HuH-7 (cell line): ENCODE measurements at regions not wholly inside any gene's neighbourhood (a gene's known extent, or its start where the extent isn't known, plus 50 kb on each side); places are given as distances from the start of the nearest gene placed in this dataset.
"Not testable (repeated sequence)": the region's sequence is repeated elsewhere in the genome, so short reads cannot be mapped to it uniquely, and the experiment has no call there.

Experiments
- DNase-seq: peaks from one replicate; pipeline ENCODE4 v3.0.0; 2011; ENCODE audit warnings: low spot score

DNA sequence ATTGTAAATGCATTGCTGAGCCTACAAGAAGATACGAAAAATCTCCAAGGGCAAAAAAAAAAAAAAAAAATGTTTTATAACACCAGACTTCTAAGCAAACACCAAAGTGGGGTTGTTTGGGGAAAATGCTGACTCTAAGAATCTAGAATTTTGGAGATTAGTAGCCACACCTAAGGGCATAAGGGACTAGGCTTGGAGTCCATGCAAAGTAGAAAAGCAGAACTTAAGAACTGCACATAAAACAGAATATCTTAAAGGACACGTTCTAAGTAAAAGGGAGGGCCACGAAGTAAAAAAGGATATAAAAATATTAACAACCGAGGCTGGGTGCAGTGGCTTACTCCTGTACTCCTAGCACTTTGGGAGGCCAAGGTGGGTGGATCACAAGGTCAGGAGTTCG, 269.8 kb upstream of the AUTS2 start:
- DNase-seq = no peak

DNA sequence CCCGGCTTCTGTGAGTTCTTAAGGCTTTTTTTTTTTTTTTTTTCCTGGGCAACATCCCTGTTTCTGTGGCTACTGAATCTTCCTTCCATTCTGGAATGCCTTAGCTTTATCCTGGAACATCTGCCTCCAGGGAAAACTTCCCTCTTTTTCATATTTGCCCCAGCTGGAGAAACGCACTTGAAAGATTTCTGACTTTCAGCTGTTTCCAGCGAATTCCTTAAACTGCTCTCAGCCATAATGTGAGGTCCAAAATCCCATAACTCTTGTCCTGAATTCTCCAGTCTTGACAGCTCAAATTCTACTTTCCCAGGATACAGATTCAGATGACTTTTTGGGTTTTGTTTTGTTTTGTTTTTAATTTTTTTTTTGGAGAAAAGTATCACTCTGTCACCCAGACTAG, 263.6 kb upstream of the AUTS2 start:
- no peak for DNase-seq

DNA sequence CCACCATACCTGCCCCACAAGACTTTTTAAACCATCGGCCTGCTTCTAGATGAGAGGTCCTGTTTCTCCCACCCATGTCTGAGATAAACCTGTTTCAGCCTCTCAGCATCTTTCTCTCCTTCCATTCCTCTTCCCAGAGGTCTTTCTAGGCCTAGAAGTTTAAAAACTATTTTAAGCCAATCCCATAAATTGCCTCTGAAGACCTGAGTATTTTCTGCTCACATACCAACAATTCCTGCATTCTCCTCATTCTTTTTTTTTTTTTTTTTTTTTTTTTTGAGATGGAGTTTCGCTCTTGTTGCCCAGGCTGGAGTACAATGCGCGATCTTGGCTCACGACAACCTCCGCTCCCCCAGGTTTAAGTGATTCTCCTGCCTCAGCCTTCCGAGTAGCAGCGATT, 262.9 kb upstream of the AUTS2 start:
- no peak for DNase-seq

DNA sequence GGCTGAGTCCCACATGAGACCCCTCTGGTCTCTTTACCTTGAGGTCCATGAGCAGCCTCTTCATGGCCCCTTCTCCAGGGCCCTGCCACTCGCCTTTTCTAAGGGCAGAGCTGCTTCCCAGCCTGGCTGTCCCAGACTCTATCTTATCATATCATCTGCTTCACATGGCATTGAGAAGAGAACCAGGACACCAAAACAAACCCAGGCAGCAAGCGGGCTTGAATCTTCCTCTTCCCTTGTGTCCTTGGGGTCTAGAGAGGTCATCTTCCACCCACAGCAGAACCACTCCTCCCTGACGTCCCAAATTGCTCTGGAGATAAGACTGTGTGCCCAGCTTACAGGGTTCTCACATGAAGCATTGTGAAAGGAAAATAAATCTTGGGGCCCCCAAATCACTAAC, 261.3 kb upstream of the AUTS2 start:
- no peak for DNase-seq

DNA sequence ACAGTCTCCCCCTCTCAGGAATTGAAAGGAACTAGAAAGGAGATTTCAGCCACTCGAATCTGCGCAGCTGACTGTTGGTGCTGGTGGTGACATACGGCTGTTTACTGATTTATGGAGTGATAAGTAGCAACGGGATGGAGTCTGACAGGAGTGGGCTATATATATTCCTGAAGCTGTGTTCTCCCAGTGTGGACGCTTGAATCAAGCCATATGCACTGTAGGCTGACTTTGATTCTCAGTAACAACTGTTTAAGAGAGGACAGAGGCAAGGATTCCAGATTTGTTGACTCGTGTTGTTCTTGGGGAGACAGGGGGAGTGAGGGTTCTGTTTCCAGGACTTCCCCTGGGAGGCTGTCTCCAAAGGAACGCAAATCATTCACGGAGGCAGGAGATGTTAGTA, 260.1 kb upstream of the AUTS2 start:
- DNase-seq = no peak

DNA sequence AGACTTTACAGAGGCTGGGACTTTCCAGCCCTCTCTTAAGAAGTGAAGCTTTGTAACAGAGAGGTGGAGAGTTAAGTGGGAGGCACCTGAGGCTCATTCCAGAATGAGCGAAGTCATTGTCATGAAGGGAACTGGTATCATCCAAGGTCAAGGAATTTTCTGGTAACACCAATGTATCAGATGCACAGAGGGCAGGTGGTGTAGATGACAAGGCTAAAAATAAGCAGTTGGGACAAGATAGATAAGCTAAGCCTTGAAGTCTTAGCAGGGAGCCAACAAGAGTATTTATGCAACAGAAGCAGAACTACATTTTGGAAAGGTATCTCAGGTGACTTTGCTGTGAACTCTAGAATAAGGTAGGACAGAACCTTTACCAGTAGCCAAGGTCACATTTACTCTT, 257.0 kb upstream of the AUTS2 start:
- no peak for DNase-seq

DNA sequence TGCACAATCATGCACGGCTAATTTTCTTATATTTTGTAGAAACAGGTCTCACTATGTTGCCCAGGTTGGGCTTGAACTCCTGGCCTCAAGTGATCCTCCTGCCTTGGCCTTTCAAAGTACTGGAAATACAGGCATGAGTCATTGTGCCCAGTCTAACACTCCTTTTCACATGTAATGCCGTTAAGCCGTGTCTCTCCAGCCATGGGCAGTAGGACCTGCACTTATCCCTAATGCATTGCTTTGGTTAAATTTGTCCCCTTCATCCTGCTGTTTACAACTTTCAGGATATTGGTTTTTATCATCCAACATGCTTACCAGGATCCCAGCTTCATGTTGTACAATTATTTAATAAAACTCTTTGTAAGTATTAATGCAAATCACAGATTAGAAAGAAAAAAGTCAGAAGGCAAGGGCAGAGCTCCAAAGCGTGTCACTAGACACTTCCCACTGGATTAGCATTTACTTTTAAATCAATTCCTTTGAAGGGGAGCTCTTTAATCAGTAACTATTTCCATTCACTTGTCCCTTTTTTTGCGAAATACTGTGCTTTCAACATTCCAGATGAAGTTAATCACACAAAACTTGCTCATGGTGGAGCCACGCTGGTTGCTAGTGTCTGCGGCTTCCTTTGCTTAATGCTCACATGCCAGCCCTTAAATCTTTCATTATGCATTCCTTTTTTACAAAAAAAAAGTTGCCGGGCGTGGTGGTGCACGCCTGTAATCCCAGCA, 256.0 kb upstream of the AUTS2 start:
- no peak for DNase-seq

DNA sequence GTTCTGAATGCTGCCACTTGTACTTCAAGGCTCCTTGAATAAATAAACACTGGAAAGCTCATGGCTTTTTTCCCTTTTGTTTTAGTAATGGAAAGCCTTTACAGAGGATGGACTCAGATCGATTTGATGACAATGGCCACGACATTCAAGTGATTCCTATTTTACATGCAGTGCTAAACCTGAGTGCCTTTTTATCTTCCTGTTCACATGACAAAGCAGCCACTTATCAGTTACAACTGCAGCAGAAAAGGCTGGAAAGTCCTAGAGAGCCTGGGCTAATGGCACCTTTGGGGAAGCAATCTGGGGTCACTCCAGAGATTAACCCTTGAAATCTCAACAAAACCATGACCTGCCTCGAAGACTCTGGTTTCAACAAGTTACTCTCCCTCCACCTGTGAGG, 249.0 kb upstream of the AUTS2 start:
- no peak for DNase-seq

DNA sequence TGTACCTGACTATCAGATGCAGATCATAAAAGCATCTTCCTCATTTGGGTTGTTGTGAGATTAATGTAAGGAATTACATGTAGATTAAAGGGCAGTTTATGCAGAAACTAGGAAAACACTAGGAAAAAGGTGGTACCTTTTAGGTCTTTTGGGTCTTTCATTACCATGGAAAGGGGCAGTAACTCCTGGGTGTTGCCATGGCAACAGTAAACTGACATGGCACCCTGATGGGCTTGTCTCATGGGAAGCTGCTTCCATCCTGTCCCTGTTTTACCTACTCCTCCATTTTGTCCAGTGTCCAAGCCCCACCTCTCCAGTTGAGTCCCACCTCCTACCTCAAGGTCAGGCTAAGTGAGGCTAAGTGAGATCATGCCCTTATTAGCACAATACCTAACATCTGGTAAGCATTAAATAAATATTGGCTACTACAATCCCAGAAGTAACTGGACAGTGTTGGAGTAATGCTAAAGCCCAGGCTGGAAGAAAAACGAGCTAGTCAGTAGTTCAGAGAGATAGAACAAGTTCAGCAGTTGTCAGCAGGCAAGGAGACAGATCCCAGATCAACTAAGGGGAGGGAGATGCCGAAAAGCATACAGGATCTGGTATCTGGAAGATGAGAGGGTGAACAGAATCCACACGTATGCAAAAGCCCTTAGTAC, 240.0 kb upstream of the AUTS2 start:
- DNase-seq = no peak

DNA sequence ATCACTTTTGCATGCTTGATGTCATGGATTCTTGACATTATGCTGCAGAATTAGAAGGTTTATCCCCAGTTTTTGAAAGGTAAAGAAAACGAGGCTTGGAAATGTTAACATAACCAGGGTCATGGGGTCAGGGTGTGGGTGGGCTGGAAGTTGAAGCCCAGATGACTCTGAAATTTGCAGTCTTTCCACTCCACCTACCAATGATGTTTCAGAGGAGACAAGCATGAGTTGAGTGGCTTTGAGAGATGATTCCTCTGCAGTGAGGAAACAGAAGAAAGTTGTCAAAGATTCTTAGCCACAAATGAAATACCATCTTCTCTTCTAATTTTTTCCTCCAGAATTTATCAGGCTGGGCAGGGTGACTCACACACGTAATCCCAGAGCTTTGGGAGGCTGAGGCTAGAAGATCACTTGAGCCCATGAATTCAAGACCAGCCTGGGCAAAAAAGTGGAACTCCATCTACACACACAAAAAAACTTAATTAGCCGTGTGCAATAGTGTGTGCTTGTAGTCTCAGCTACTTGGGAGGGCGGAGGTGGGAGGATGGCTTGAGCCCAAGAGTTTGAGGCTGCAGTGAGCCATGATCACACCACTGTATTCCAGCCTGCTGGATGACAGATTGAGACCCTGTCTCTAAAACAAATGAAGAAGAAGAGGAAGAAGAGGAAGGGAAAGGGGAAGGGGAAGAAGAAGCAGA, 239.1 kb upstream of the AUTS2 start:
- no peak for DNase-seq

DNA sequence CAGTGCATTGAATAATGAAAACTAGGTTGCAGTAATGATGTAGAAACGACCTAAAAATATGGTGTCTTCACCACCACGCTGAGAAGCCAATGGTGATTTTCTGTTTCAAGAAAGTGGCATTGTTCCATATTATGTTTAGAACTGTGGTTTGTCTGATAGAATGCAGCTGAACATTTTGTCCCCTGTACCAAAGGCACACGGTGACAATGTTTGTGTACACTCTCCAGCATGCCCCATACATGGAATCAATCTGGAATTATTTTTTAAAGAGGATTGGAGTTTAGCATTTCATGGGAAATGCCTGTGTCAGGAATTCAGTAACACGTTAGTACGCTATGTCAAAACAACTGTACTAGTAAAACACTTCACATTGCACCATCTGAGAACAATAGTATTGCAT, 237.4 kb upstream of the AUTS2 start:
- no peak for DNase-seq

DNA sequence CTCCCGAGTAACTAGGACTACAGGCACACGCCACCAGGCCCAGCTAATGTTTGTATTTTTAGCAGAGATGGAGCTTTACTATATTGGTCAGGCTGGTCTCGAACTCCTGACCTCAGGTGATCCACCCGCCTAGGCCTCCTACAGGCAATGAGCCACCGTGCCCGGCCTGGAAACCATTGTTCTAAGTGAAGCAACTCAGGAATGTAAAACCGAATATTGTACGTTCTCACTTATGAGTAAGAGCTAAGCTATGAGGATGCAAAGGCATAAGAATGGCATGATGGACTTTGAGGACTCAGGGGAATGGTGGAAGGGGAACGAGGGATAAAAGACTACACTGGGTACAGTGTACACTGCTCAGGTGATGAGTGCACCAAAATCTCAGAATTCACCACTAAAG, 235.1 kb upstream of the AUTS2 start:
- no peak for DNase-seq

DNA sequence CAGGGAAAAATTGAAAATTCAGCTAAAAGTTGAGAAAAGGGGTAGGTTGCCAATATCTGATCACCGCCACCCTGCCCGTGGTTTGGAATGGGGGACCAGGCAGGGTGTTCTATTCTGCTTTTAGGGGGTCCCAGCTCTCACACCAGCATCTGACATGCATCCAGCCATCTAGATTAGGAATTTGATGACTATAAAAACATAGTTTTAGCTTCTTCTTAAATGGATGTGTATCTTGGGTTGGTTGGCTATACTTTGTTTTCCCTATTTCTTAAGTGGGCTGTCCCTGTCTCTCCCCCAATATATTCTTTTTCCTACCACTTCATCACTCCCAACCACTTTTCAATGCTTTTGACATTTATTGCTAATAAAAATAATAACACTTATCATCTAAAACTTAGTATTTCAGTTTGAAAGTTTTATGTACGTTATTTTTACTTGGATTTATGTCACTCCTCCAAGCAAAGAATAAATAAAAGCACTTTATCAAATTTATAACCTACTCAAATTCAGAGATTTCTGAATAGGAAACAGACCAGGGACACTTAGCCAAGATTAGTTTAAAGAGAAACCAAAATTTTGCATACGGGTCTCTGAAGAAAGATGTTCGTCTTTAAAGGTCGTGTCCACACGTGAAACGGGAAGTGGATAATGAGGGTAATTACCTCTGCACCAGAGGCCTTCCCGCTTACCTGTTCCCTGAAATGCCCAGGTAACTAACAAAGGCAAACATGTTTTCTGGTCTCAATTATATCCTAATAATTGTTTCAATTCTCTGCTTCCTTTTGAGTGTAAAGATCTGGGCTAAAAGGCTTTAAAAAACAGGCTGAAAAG, 233.2 kb upstream of the AUTS2 start:
- no peak for DNase-seq

DNA sequence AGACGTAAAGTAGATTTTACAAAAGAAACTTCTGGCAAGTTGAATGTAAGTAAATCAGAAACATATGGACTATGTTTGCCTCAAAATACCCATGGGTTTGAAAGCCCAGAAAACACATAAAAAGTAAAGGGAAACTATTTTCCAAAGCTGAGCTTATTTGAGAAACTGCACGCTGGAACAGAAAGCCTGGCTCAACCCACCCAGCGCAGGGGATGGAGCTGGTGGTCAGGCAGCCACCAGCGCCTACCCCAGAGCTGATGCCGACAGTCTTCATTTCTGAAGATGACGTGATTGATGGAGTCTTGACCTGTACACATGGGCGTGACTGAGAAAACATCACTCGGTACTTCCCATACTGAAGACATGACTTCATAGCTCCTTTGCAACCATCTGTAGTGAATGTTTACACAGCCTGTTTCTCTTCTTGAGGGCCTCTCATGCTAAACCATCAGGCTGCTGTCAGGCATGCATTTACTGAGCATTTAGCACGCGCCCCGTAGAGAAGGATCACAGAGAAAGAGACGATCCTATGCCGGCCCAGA, 232.6 kb upstream of the AUTS2 start:
- no peak for DNase-seq

DNA sequence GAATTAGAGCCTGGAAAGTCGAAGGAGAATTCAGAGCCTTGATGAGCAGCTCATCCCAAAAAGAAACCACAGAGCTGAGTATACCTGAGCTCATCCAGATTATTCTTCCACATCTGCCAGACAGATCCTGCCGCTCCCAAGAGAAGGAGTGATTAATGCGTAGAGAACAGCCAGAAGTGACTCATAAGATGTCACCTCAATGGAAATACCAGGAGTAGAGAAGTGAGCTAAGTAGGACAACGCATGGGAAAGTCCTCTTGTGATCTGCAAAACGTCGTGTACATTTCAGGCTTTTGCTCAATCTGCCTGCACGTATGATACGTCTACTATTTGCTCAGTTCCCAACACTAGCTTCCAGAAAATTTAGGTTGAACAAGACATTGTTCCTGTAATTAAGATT, 230.5 kb upstream of the AUTS2 start:
- DNase-seq = no peak

DNA sequence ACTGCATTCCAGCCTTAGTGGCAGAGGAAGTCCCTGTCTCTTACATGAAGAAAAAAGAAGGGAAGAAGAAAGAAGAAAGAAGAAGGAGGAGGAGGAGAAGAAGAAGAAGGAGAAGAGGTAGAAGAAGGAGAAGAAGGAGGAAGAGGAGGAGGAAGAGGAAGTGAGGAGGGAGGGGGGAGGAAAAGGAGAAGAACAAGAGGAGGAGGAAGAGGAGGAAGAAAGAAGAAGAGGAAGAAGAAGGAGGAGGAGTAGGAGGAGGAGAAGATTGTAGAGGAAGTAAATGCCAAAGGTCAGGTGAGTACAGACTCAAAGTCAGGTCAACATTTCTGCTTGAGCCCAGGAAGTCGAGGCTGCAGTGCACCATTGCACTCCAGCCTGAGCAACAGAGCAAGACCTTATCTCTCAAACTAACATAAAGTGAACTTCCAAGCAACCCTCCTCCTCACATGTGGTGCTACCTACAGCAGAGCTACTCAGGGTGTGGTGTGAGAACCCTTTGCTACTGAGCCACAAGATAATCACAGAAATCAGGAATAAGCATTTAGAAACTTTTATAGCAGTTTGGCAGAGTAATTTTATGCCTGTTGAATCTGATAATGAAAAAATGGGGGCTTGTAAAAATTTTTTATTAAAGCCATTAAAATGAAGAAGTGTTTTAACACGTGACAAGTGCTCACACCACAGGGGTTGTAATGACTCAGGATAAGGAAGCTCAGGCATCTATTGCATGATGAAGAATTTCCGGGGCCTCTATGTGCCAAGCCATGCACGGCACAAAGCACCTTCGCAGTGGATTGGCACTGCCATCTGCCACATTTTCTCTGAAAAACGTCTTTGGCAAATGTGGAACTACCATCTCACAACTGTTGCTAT, 224.9 kb upstream of the AUTS2 start:
- no peak for DNase-seq

DNA sequence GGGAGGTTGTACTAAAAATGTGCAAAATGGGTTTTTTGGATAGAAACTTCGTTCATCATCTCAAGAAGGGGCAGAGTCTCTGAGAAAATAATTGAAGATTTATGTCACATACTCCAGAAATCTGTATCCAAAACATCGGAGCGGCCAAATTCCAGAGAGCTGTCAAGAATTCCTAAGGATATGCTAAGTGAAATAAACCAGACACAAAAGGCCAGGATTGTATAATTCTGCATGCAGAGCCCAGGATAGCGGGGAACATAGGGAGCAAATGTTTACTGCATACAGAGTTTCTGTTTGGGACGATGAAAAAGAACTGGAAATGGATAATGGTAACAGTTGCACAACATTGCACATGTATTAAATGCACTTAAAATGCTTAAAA, 224.2 kb upstream of the AUTS2 start:
- no peak for DNase-seq

DNA sequence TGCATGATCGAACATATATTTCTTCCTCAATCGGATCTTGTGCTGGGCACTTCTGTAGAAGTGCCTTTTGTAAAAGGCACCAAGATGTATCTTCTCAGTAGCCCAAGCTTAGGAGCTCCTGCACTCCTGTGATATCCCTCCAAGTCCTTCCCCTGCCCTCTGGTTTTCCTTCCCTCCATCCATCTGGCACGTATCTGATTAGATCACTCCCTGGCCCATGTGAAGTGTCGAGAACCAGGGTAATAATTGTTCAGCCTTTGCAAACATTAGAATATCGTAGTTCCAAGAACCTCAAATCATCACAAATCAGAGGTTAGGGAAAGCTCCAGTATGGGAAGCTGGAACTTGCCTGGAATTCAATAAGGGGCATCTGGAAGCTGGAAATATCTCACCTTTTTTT, 221.1 kb upstream of the AUTS2 start:
- DNase-seq = no peak

DNA sequence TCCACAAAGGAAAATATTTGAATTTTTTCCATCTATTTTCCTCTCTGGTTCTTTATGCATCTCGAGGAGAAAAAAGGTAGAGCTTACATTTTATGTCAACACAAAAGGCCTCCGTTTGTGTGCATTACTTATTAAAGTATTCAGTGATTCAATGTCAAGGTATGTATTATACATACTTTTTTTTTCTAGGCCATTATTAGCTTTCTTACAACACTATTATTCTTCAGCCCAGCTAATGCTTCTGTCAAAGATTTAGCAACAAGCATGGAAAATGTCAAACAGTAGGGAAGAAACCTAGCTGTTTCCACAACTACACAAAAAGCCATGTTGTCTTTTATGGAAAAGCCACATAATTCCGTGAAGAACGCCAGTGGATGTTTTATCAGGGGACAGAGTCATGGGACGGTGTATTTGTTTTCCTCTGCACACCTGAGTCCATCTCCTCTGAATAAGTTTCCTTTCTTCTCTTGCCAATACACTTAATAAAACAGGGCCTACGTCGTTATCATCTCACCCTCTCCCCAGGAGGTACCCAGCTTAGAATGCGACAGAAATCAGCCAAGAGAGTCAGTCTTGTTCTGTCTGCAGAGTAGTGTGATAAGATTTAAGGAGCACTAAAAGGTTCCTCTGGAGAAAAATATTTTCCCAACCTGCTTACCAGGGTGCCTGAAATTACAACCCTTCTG, 209.7 kb upstream of the AUTS2 start:
- DNase-seq = no peak

DNA sequence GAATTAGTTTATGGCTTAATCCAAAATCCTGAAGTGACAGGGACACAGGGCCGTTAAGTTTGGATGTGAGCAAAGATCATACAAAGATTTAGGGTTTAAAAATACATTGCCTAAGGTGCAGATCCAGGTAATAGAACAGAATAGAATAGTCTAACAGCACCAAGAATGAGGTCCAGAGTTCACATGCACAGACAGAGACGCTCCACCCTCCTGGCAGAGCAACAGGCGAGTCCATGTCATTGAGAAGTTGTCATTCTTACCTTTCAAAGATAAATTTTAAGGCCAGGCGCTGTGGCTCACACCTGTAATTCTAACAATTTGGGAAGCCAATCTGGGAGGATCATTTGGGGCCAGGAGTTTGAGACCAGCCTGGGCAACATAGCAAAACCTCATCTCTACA, 209.1 kb upstream of the AUTS2 start:
- DNase-seq = no peak

DNA sequence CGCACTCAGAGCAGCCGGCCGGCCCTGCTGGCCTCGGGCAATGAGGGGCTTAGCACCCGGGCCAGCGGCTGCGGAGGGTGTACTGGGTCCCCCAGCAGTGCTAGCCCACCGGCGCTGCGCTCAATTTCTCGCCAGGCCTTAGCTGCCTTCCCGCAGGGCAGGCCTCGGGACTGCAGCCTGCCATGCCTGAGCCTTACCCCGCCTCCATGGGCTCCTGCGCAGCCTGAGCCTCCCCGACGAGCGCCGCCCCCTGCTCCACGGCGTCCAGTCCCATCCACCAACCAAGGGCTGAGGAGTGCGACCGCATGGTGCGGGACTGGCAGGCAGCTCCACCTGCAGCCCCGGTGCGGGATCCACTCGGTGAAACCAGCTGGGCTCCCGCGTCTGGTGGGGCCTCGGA, 204.4 kb upstream of the AUTS2 start:
- not testable (repeated sequence) for DNase-seq
